Endothelial cell (in vitro differentiated cells): ENCODE measurements at regions not wholly inside any gene's neighbourhood (a gene's known extent, or its start where the extent isn't known, plus 50 kb on each side); places are given as distances from the start of the nearest gene placed in this dataset.

ENCODE experiments used
- DNase-seq: peaks from one replicate; pipeline ENCODE4 v3.0.0; 2021; ENCODE audit warnings: low spot score
- H3K27ac Mint-ChIP-seq: one replicate; pipeline ENCODE4 v1.8.0; 2021; ENCODE audit warnings: mixed read lengths, inconsistent platforms; ENCODE audit not compliant: unreplicated experiment
- H3K27me3 Mint-ChIP-seq: one replicate; pipeline ENCODE4 v1.8.0; 2021; ENCODE audit warnings: mild to moderate bottlenecking, moderate library complexity, mixed read lengths, inconsistent platforms; ENCODE audit not compliant: unreplicated experiment
- H3K36me3 Mint-ChIP-seq: one replicate; pipeline ENCODE4 v1.8.0; 2021; ENCODE audit warnings: mild to moderate bottlenecking, low read depth, mixed read lengths, inconsistent platforms; ENCODE audit not compliant: unreplicated experiment
- H3K4me1 Mint-ChIP-seq: one replicate; pipeline ENCODE4 v1.8.0; 2021; ENCODE audit warnings: mild to moderate bottlenecking, mixed read lengths, inconsistent platforms; ENCODE audit not compliant: unreplicated experiment
- H3K4me3 Mint-ChIP-seq: one replicate; pipeline ENCODE4 v1.8.0; 2021; ENCODE audit warnings: mild to moderate bottlenecking, mixed read lengths, inconsistent platforms; ENCODE audit not compliant: unreplicated experiment
- H3K9me3 Mint-ChIP-seq: one replicate; pipeline ENCODE4 v1.8.0; 2021; ENCODE audit warnings: mixed read lengths, inconsistent platforms; ENCODE audit not compliant: unreplicated experiment
- CTCF ChIP-seq: fragments of 200-600 bp; sonication (generic); IDR thresholded peaks from one replicate; pipeline ENCODE4 v1.5.0; 2021; ENCODE audit warnings: antibody characterized with exemption; ENCODE audit not compliant: unreplicated experiment

- H3K27ac Mint-ChIP-seq = no peak overlapping the region
- TF ChIP-seq CTCF = no peak
- peaks cover 7% of the 10 kb centered on the region for H3K27me3 Mint-ChIP-seq
- H3K4me1 Mint-ChIP-seq = peaks cover 8% of the 10 kb centered on the region
- no peak overlapping the region for H3K4me3 Mint-ChIP-seq
- peaks cover 3% of the 10 kb centered on the region for H3K36me3 Mint-ChIP-seq
- H3K9me3 Mint-ChIP-seq = no peaks in the 10 kb centered on the region
- no peak for DNase-seq
Measured at GRCh38 chr2:172229125-172229524, 126.4 kb upstream of the DLX2 start.

GRCh38 chr2:172230332-172230888 is 127.7 kb upstream of the DLX2 start:
- H3K36me3 Mint-ChIP-seq = peaks cover 7% of the 10 kb centered on the region
- no peak overlapping the region for H3K27ac Mint-ChIP-seq
- H3K9me3 Mint-ChIP-seq = no peaks in the 10 kb centered on the region
- DNase-seq = no peak
- H3K4me1 Mint-ChIP-seq = peaks cover 19% of the 10 kb centered on the region
- peaks cover 7% of the 10 kb centered on the region for H3K27me3 Mint-ChIP-seq
- H3K4me3 Mint-ChIP-seq = no peak overlapping the region
- TF ChIP-seq CTCF = no peak

GRCh38 chr2:172230889-172231401 is 128.2 kb upstream of the DLX2 start:
- DNase-seq = no peak
- H3K27ac Mint-ChIP-seq = no peak overlapping the region
- H3K36me3 Mint-ChIP-seq = peaks cover 7% of the 10 kb centered on the region
- no peak overlapping the region for H3K4me3 Mint-ChIP-seq
- peaks cover 22% of the 10 kb centered on the region for H3K4me1 Mint-ChIP-seq
- H3K27me3 Mint-ChIP-seq = peaks cover 9% of the 10 kb centered on the region
- no peak for TF ChIP-seq CTCF
- no peaks in the 10 kb centered on the region for H3K9me3 Mint-ChIP-seq

GRCh38 chr2:172231508-172231907 is 128.8 kb upstream of the DLX2 start:
- DNase-seq = no peak
- Mint-ChIP-seq H3K9me3 (no peaks in the 10 kb centered on the region), H3K4me3 (no peak overlapping the region), H3K27me3 (peaks cover 9% of the 10 kb centered on the region), H3K4me1 (peaks cover 22% of the 10 kb centered on the region), H3K27ac (no peak overlapping the region), H3K36me3 (peaks cover 7% of the 10 kb centered on the region)
- no peak for TF ChIP-seq CTCF

- Mint-ChIP-seq H3K9me3 (no peaks in the 10 kb centered on the region), H3K4me1 (peaks cover 22% of the 10 kb centered on the region)
Measured at GRCh38 chr2:172232708-172233396, 130.2 kb upstream of the DLX2 start.

More at GRCh38 chr2:172232708-172233396, 130.2 kb upstream of the DLX2 start:
- peaks cover 9% of the 10 kb centered on the region for H3K27me3 Mint-ChIP-seq
- no peak for DNase-seq
- H3K36me3 Mint-ChIP-seq = peaks cover 7% of the 10 kb centered on the region
- no peak overlapping the region for H3K4me3 Mint-ChIP-seq
- no peak for TF ChIP-seq CTCF
- no peak overlapping the region for H3K27ac Mint-ChIP-seq
